H9 (cell line): ENCODE measurements at regions not wholly inside any gene's neighbourhood (a gene's known extent, or its start where the extent isn't known, plus 50 kb on each side); places are given as distances from the start of the nearest gene placed in this dataset.

Experiments used
- DNase-seq: peaks from one replicate; pipeline ENCODE4 v3.0.0-alpha.2; 2017
- H2AFZ ChIP-seq: one replicate; pipeline ENCODE4 v1.6.1; 2013; ENCODE audit warnings: mild to moderate bottlenecking, low read length, control low read depth, moderate library complexity
- H2AK5ac ChIP-seq: 2 replicates; pipeline ENCODE4 v1.6.1; 2013; ENCODE audit warnings: low read length, control low read depth, mixed read lengths; ENCODE audit not compliant: insufficient read length
- H2BK120ac ChIP-seq: one replicate; pipeline ENCODE4 v1.6.1; 2013; ENCODE audit warnings: low read depth, mild to moderate bottlenecking, low read length, control low read depth, inconsistent platforms; ENCODE audit not compliant: poor library complexity, severe bottlenecking
- H2BK12ac ChIP-seq: 2 replicates; pipeline ENCODE4 v1.6.1; 2013; ENCODE audit warnings: low read length, control low read depth, mixed read lengths, low read depth; ENCODE audit not compliant: insufficient read length
- H2BK15ac ChIP-seq: 2 replicates; pipeline ENCODE4 v1.6.1; 2013; ENCODE audit warnings: low read depth, low read length, control low read depth
- H2BK20ac ChIP-seq: one replicate; pipeline ENCODE4 v1.6.1; 2013; ENCODE audit warnings: low read depth, mild to moderate bottlenecking, low read length, control low read depth, inconsistent platforms; ENCODE audit not compliant: poor library complexity, severe bottlenecking
- H2BK5ac ChIP-seq: 2 replicates; pipeline ENCODE4 v1.6.1; 2013; ENCODE audit warnings: low read length, control low read depth, mixed read lengths; ENCODE audit not compliant: insufficient read length
- H3K14ac ChIP-seq: 2 replicates; pipeline ENCODE4 v1.6.1; 2013; ENCODE audit warnings: low read length, control low read depth; ENCODE audit not compliant: insufficient read depth
- H3K18ac ChIP-seq: 2 replicates; pipeline ENCODE4 v1.6.1; 2013; ENCODE audit warnings: low read depth, mild to moderate bottlenecking, mixed read lengths, low read length, control low read depth; ENCODE audit not compliant: insufficient read length
- H3K23ac ChIP-seq: 2 replicates; pipeline ENCODE4 v1.6.1; 2013; ENCODE audit warnings: low read length, control low read depth, mixed read lengths, low read depth; ENCODE audit not compliant: insufficient read length
- H3K23me2 ChIP-seq: 2 replicates; pipeline ENCODE4 v1.6.1; 2013; ENCODE audit warnings: low read depth, mild to moderate bottlenecking, mixed read lengths, low read length, control low read depth; ENCODE audit not compliant: insufficient read length, poor library complexity, severe bottlenecking
- H3K27ac ChIP-seq: 2 replicates; pipeline ENCODE4 v1.5.1; 2013; ENCODE audit warnings: low read length, control low read depth, mixed read lengths, low read depth; ENCODE audit not compliant: insufficient read length
- H3K27me3 ChIP-seq: 2 replicates; pipeline ENCODE4 v1.6.1; 2013; ENCODE audit warnings: low read length, control low read depth, inconsistent platforms; ENCODE audit not compliant: insufficient read depth
- H3K4ac ChIP-seq: 2 replicates; pipeline ENCODE4 v1.6.1; 2013; ENCODE audit warnings: low read depth, mild to moderate bottlenecking, control low read depth, inconsistent platforms, low read length, moderate library complexity
- H3K4me1 ChIP-seq: 2 replicates; pipeline ENCODE4 v1.6.1; 2013; ENCODE audit warnings: low read length, control low read depth, inconsistent platforms; ENCODE audit not compliant: insufficient read depth
- H3K4me2 ChIP-seq: 2 replicates; pipeline ENCODE4 v1.6.1; 2013; ENCODE audit warnings: low read length, control low read depth, mixed read lengths; ENCODE audit not compliant: insufficient read length, insufficient read depth
- H3K56ac ChIP-seq: 2 replicates; pipeline ENCODE4 v1.6.1; 2013; ENCODE audit warnings: low read depth, mild to moderate bottlenecking, mixed read lengths, low read length, control low read depth; ENCODE audit not compliant: insufficient read length
- H3K79me1 ChIP-seq: 2 replicates; pipeline ENCODE4 v1.6.1; 2013; ENCODE audit warnings: low read depth, mild to moderate bottlenecking, moderate library complexity, low read length, control low read depth, inconsistent platforms; ENCODE audit not compliant: insufficient read depth, poor library complexity, severe bottlenecking
- H3K79me2 ChIP-seq: 2 replicates; pipeline ENCODE4 v1.6.1; 2013; ENCODE audit warnings: low read length, control low read depth, inconsistent platforms; ENCODE audit not compliant: insufficient read depth
- H3K9ac ChIP-seq: 2 replicates; pipeline ENCODE4 v1.6.1; 2013; ENCODE audit warnings: low read length, control low read depth, mixed read lengths; ENCODE audit not compliant: insufficient read length; ENCODE audit errors: extremely low read depth
- H3K9me3 ChIP-seq: one replicate; pipeline ENCODE4 v1.6.1; 2013; ENCODE audit warnings: low read depth, low read length, inconsistent platforms; ENCODE audit not compliant: control insufficient read depth
- H3T11ph ChIP-seq: one replicate; pipeline ENCODE4 v1.6.1; 2013; ENCODE audit warnings: mild to moderate bottlenecking, low read length, control low read depth, inconsistent platforms
- H4K20me1 ChIP-seq: one replicate; pipeline ENCODE4 v1.6.1; 2013; ENCODE audit not compliant: control insufficient read depth, insufficient read length, insufficient read depth
- H4K5ac ChIP-seq: 2 replicates; pipeline ENCODE4 v1.6.1; 2013; ENCODE audit warnings: low read depth, mild to moderate bottlenecking, mixed read lengths, low read length, control low read depth; ENCODE audit not compliant: insufficient read length
- H4K8ac ChIP-seq: replicated peaks from 2 replicates; pipeline ENCODE4 v1.6.1; 2013; ENCODE audit warnings: low read length, control low read depth, mixed read lengths, low read depth; ENCODE audit not compliant: insufficient read length
- H4K91ac ChIP-seq: 2 replicates; pipeline ENCODE4 v1.6.1; 2013; ENCODE audit warnings: low read depth, mild to moderate bottlenecking, moderate library complexity, mixed read lengths, low read length, control low read depth; ENCODE audit not compliant: insufficient read length
- H3K27ac Mint-ChIP-seq, 3 experiments: 2 replicates in 2 of 3; 3 replicates in 1 of 3; pipeline ENCODE4 v1.8.0; 2020 to 2021; ENCODE audit warnings: mixed read lengths in 3 of 3, mild to moderate bottlenecking in 1 of 3, moderate library complexity in 1 of 3
- H3K27me3 Mint-ChIP-seq: 2 replicates; pipeline ENCODE4 v1.8.0; 2021; ENCODE audit warnings: low read depth, mild to moderate bottlenecking, moderate library complexity, mixed read lengths
- H3K36me3 Mint-ChIP-seq, 3 experiments: 2 replicates in 2 of 3; 3 replicates in 1 of 3; pipeline ENCODE4 v1.8.0; 2020 to 2021; ENCODE audit warnings: low read depth in 3 of 3, mixed read lengths in 3 of 3; ENCODE audit not compliant: insufficient read depth in 1 of 3
- H3K4me1 Mint-ChIP-seq, 2 experiments: 2 replicates each; pipeline ENCODE4 v1.8.0; 2020; ENCODE audit warnings: mixed read lengths in 2 of 2
- H3K4me3 Mint-ChIP-seq, 2 experiments: 2 replicates in 1 of 2; 3 replicates in 1 of 2; pipeline ENCODE4 v1.8.0; 2020 to 2021; ENCODE audit warnings: mild to moderate bottlenecking in 2 of 2, mixed read lengths in 2 of 2, moderate library complexity in 1 of 2
- H3K9me3 Mint-ChIP-seq, 2 experiments: 2 replicates in 1 of 2; 3 replicates in 1 of 2; pipeline ENCODE4 v1.8.0; 2020; ENCODE audit warnings: mild to moderate bottlenecking in 2 of 2, mixed read lengths in 2 of 2, moderate library complexity in 1 of 2
- CTCF ChIP-seq: fragments of 200-600 bp; sonication (generic); conservative IDR thresholded peaks from 3 replicates; pipeline ENCODE4 v1.8.0; 2021; ENCODE audit warnings: antibody characterized with exemption, mild to moderate bottlenecking
- WGBS: extraction: QIAGEN DNeasy Blood & Tissue Kit; methylation state at CpG from one replicate; pipeline ENCODE4 v1.1.7; 2013; ENCODE audit warnings: missing lambda C conversion rate, low lambda C conversion rate, mixed read lengths; ENCODE audit not compliant: insufficient read length; ENCODE audit errors: extremely low coverage; 5-methylcytosine and 5-hydroxymethylcytosine counted together

DNA sequence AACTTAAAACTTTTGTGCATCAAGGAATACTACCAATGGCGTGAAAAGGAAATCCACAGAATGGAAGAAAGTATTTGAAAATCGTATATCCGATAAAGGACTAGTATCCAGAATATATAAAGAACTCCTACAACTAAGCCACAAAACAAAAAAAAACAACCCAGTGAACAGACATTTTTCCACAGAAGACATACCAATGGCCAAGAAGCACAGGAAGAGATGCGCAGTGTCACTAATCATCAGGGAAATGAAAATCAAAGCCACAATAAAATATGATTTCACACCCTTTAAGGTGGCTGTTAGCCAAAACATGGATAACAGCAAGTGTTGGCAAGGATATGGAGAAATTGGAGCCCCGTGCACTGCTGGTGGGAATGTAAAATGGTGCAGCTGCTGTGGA, 203.3 kb downstream of the SEC14L1 start:
- DNase-seq: no peak
- H3K4me1 ChIP-seq: no peaks in the 10 kb centered on the region

More for the DNA sequence above, 203.3 kb downstream of the SEC14L1 start:
- H3K14ac ChIP-seq: no peak overlapping the region
- Mint-ChIP-seq H3K4me1 (no peaks in the 10 kb centered on the region), H3K27me3 (no peaks in the 10 kb centered on the region), H3K4me3 (no peak overlapping the region), H3K27ac (no peak overlapping the region), H3K36me3 (peaks cover 8 to 11% (median 10%) of the 10 kb centered on the region in 3 experiments), H3K9me3 (peaks cover 9 to 10% of the 10 kb centered on the region in 2 experiments)
- no peak overlapping the region for H3K18ac ChIP-seq
- H3K4ac ChIP-seq: no peak overlapping the region
- no peak overlapping the region for H2BK12ac ChIP-seq
- H3T11ph ChIP-seq: no peak overlapping the region
- no peak overlapping the region for H2AFZ ChIP-seq
- no peak overlapping the region for H2AK5ac ChIP-seq
- no peak overlapping the region for H4K5ac ChIP-seq
- no peaks in the 10 kb centered on the region for H3K27me3 ChIP-seq
- no peaks in the 10 kb centered on the region for H3K79me1 ChIP-seq
- no peak overlapping the region for H3K9ac ChIP-seq
- H3K27ac ChIP-seq: no peak overlapping the region
- WGBS: no CpG with 5 or more reads among the region's 5 CpGs
- H3K23me2 ChIP-seq: no peaks in the 10 kb centered on the region
- no peak overlapping the region for H3K56ac ChIP-seq
- H3K4me2 ChIP-seq: no peak overlapping the region
- H4K8ac ChIP-seq: no peak overlapping the region
- no peak overlapping the region for H2BK15ac ChIP-seq
- no peak overlapping the region for H2BK5ac ChIP-seq
- no peak for TF ChIP-seq CTCF
- H4K20me1 ChIP-seq: no peaks in the 10 kb centered on the region
- no peaks in the 10 kb centered on the region for H3K79me2 ChIP-seq
- H3K23ac ChIP-seq: no peak overlapping the region
- no peaks in the 10 kb centered on the region for H3K9me3 ChIP-seq
- H2BK120ac ChIP-seq: no peak overlapping the region
- H4K91ac ChIP-seq: no peak overlapping the region
- no peak overlapping the region for H2BK20ac ChIP-seq
